NCI-H1092 (cell line): ENCODE measurements at regions not wholly inside any gene's neighbourhood (a gene's known extent, or its start where the extent isn't known, plus 50 kb on each side); places are given as distances from the start of the nearest gene placed in this dataset.
"Not testable (repeated sequence)": the region's sequence is repeated elsewhere in the genome, so short reads cannot be mapped to it uniquely, and the experiment has no call there.

Experiments used
- DNase-seq: peaks from one replicate; lab custom pipeline; 2025; lab: John Stamatoyannopoulos, UW

- DNase-seq: no peak
These were observed 152.4 kb downstream of the ABCC12 start for GRCh38 chr16:48003206-48003907.

- DNase-seq: no peak
These were observed 154.4 kb downstream of the ABCC12 start for GRCh38 chr16:48001324-48001895.

GRCh38 chr16:48000622-48001021 lies 155.2 kb downstream of the ABCC12 start:
- DNase-seq: no peak

GRCh38 chr16:47999595-47999994 lies 156.2 kb downstream of the ABCC12 start:
- DNase-seq: no peak

- DNase-seq: no peak
These were observed 160.4 kb downstream of the ABCC12 start for GRCh38 chr16:47995354-47995753.

GRCh38 chr16:47991491-47991890 lies 164.3 kb downstream of the ABCC12 start:
- DNase-seq: no peak

GRCh38 chr16:47990676-47991075 lies 165.1 kb downstream of the ABCC12 start:
- DNase-seq: no peak

- DNase-seq: no peak
These were observed 168.7 kb downstream of the ABCC12 start for GRCh38 chr16:47987136-47987535.

GRCh38 chr16:47986031-47986430 lies 169.8 kb downstream of the ABCC12 start:
- no peak for DNase-seq

- DNase-seq: no peak
These were observed 171.1 kb downstream of the ABCC12 start for GRCh38 chr16:47984669-47985068.

GRCh38 chr16:47983999-47984580 lies 171.7 kb downstream of the ABCC12 start:
- DNase-seq: no peak

GRCh38 chr16:47980212-47980611 lies 175.6 kb downstream of the ABCC12 start:
- DNase-seq: no peak

GRCh38 chr16:47979616-47980182 lies 176.1 kb downstream of the ABCC12 start:
- DNase-seq: peak; percentile 5

- DNase-seq: no peak
These were observed 176.7 kb downstream of the ABCC12 start for GRCh38 chr16:47979164-47979520.

GRCh38 chr16:47978491-47979163 lies 177.2 kb downstream of the ABCC12 start:
- DNase-seq: no peak

GRCh38 chr16:47977802-47978201 lies 178.0 kb downstream of the ABCC12 start:
- no peak for DNase-seq

- DNase-seq: no peak
These were observed 179.1 kb downstream of the ABCC12 start for GRCh38 chr16:47976636-47977210.

GRCh38 chr16:47974971-47975370 lies 180.8 kb downstream of the ABCC12 start:
- not testable (repeated sequence) for DNase-seq

GRCh38 chr16:47973552-47973951 lies 182.2 kb downstream of the ABCC12 start:
- DNase-seq: no peak

GRCh38 chr16:47972246-47972985 lies 183.4 kb downstream of the ABCC12 start:
- no peak for DNase-seq

GRCh38 chr16:47971225-47971624 lies 184.6 kb downstream of the ABCC12 start:
- no peak for DNase-seq
